A673 (cell line): ENCODE measurements at regions not wholly inside any gene's neighbourhood (a gene's known extent, or its start where the extent isn't known, plus 50 kb on each side); places are given as distances from the start of the nearest gene placed in this dataset.

Experiments used
- CTCF ChIP-seq: fragments of 300-800, 200-600 bp; sonication (generic); conservative IDR thresholded peaks from 2 replicates; pipeline ENCODE4 v1.5.1; 2017; ENCODE audit warnings: low read depth, mild to moderate bottlenecking, antibody characterized with exemption, low read length, moderate library complexity, mixed read lengths
- EZH2 ChIP-seq: fragments of 200-600 bp; sonication (generic); IDR thresholded peaks from 2 replicates; pipeline ENCODE4 v1.6.1; 2017; ENCODE audit warnings: borderline replicate concordance, low read depth, mild to moderate bottlenecking, mixed read lengths, antibody characterized with exemption, low read length; ENCODE audit not compliant: poor library complexity, severe bottlenecking

GRCh38 chr17:63165400-63165799 lies 199.4 kb downstream of the TANC2 start:
- TF ChIP-seq CTCF (no peak), EZH2 (no peak)
